CD4-positive, CD25-positive, alpha-beta regulatory T cell (primary cell): ENCODE measurements at regions not wholly inside any gene's neighbourhood (a gene's known extent, or its start where the extent isn't known, plus 50 kb on each side); places are given as distances from the start of the nearest gene placed in this dataset.

ENCODE experiments used
- ATAC-seq, 2 donors: fragments of 150-1000 bp; cut with Tn5 transposase; one replicate each; pipeline ENCODE4 v1.10.0; 2021; ENCODE audit warnings: low read depth in 2 of 2, moderate number of reproducible peaks in 2 of 2, moderate library complexity in 1 of 2
- DNase-seq, 3 donors: peaks; one replicate each; pipeline versions ENCODE4 v3.0.0 to v3.0.0-alpha.2; 2012 to 2022; ENCODE audit warnings: mixed read lengths in 1 of 3
- H3K27ac ChIP-seq: one replicate; pipeline ENCODE4 v1.7.0; 2013; ENCODE audit warnings: mild to moderate bottlenecking, low read length; ENCODE audit not compliant: insufficient read depth, poor library complexity, severe bottlenecking
- H3K27me3 ChIP-seq: one replicate; pipeline ENCODE4 v1.7.0; 2013; ENCODE audit warnings: low read length; ENCODE audit not compliant: control insufficient read depth, insufficient read depth
- H3K36me3 ChIP-seq: one replicate; pipeline ENCODE4 v1.7.0; 2013; ENCODE audit warnings: mild to moderate bottlenecking, low read length, moderate library complexity; ENCODE audit not compliant: control insufficient read depth, insufficient read depth
- H3K4me1 ChIP-seq: 2 replicates; pipeline ENCODE4 v1.7.0; 2013; ENCODE audit warnings: mild to moderate bottlenecking, low read length; ENCODE audit not compliant: insufficient read depth, control insufficient read depth, poor library complexity, severe bottlenecking
- H3K4me3 ChIP-seq: one replicate; pipeline ENCODE4 v1.7.0; 2013; ENCODE audit warnings: low read depth, mild to moderate bottlenecking, low read length, moderate library complexity
- H3K9me3 ChIP-seq, 2 experiments: 1 replicate in 1 of 2; 2 replicates in 1 of 2; pipeline ENCODE4 v1.7.0; 2013; ENCODE audit warnings: low read length in 2 of 2, mild to moderate bottlenecking in 1 of 2, moderate library complexity in 1 of 2; ENCODE audit not compliant: control insufficient read depth in 2 of 2
- H3K27ac Mint-ChIP-seq, 3 donors: one replicate each; pipeline ENCODE4 v1.8.0; 2020 to 2022; ENCODE audit warnings: mild to moderate bottlenecking in 3 of 3, mixed read lengths in 3 of 3, moderate library complexity in 2 of 3
- H3K27me3 Mint-ChIP-seq: one replicate; pipeline ENCODE4 v1.8.0; 2022; ENCODE audit warnings: mild to moderate bottlenecking, mixed read lengths
- H3K36me3 Mint-ChIP-seq: one replicate; pipeline ENCODE4 v1.8.0; 2020; ENCODE audit warnings: mixed read lengths
- H3K4me1 Mint-ChIP-seq, 4 donors: one replicate each; pipeline ENCODE4 v1.8.0; 2020 to 2022; ENCODE audit warnings: mixed read lengths in 4 of 4, mild to moderate bottlenecking in 1 of 4
- H3K4me3 Mint-ChIP-seq, 4 donors: one replicate each; pipeline ENCODE4 v1.8.0; 2020 to 2022; ENCODE audit warnings: mild to moderate bottlenecking in 4 of 4, mixed read lengths in 4 of 4, moderate library complexity in 3 of 4
- H3K9me3 Mint-ChIP-seq, 7 donors: one replicate each; pipeline ENCODE4 v1.8.0; 2020 to 2022; ENCODE audit warnings: mixed read lengths in 7 of 7, mild to moderate bottlenecking in 3 of 7, moderate library complexity in 2 of 7

DNA sequence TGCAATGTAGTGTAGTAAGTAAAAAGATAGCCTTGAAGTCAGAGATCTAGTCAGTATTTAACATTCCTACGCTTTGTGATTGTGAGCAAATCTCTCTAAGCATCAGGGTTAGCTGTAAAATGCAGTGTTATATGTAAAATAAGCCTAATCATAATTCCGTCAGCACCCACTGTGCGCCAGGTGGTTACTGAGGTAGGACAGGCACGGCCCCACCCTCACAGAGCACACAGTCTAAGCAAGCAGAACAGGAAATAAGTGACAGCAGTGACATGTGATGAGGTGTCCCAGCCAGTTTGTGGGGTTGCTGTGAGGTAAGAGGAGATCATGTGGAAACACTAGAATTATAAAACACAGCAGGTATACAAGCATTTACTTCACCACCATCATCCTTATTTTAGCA is 267.1 kb downstream of the ICOS start:
- no peaks in the 10 kb centered on the region for H3K36me3 ChIP-seq
- no peaks in the 10 kb centered on the region for H3K9me3 Mint-ChIP-seq
- no peaks in the 10 kb centered on the region for H3K4me1 ChIP-seq

DNA sequence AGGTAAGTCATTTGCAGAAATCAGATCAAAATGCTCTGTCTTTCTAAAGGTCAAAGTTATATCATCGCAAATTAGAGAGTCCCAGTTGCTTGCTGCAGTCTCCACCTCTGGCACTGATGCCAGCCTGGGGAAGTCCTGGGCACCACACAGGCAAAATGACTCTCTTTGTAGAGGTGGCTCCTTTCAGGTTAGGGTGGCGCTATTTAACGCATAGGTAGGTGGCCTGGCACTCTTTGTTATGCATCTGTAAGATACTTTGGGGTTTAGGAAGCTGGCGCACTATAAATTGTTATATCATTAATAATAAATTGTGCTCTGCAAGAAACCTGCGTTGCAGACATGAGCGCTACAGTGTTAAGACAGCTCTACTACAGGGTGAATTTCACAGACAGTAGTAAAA is 268.5 kb downstream of the ICOS start:
- Histone ChIP-seq H3K4me3 (no peak overlapping the region), H3K9me3 (no peaks in the 10 kb centered on the region), H3K4me1 (no peaks in the 10 kb centered on the region), H3K27ac (no peak overlapping the region), H3K27me3 (peaks cover 15% of the 10 kb centered on the region), H3K36me3 (no peaks in the 10 kb centered on the region)
- Mint-ChIP-seq H3K27ac (no peak overlapping the region), H3K27me3 (peaks cover 22% of the 10 kb centered on the region), H3K4me1 (peaks cover 0 to 4% (median 1%) of the 10 kb centered on the region in 4 donors), H3K36me3 (no peaks in the 10 kb centered on the region), H3K4me3 (no peak overlapping the region), H3K9me3 (no peaks in the 10 kb centered on the region)
- ATAC-seq (no peak), DNase-seq (no peak)

More for the DNA sequence above, 267.1 kb downstream of the ICOS start:
- no peak for ATAC-seq
- H3K4me3 Mint-ChIP-seq: peak overlapping the region in 1 of 4 donors; percentile 10
- H3K27ac Mint-ChIP-seq: no peak overlapping the region
- Histone ChIP-seq H3K27ac (no peak overlapping the region), H3K9me3 (no peaks in the 10 kb centered on the region), H3K4me3 (no peak overlapping the region), H3K27me3 (peaks cover 15% of the 10 kb centered on the region)
- H3K27me3 Mint-ChIP-seq: peaks cover 22% of the 10 kb centered on the region
- no peak for DNase-seq
- peaks cover 0 to 4% (median 1%) of the 10 kb centered on the region in 4 donors for H3K4me1 Mint-ChIP-seq
- H3K36me3 Mint-ChIP-seq: no peaks in the 10 kb centered on the region

DNA sequence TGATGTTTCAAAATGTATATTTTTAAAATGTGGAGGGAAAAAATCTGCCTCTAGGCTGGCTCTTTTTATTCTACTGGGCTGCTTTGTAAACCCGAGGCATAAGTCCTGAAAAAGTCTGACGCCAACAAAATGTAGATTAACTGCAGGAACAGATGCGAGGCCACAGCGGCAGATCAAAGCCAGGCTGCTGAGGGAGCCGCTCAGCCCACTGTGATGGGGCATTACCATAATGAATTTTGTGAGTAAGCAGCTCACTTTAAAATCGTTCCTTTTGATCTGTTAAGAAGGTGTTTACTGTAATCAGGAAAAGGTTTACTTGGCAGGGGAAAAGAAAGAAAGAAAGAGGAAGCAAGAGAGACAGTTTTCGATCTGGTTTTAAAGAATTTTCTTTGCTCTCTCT is 269.0 kb downstream of the ICOS start:
- no peak overlapping the region for H3K4me3 ChIP-seq
- Mint-ChIP-seq H3K36me3 (no peaks in the 10 kb centered on the region), H3K27me3 (peaks cover 26% of the 10 kb centered on the region), H3K9me3 (no peaks in the 10 kb centered on the region), H3K4me1 (peaks cover 0 to 4% (median 1%) of the 10 kb centered on the region in 4 donors), H3K4me3 (no peak overlapping the region), H3K27ac (no peak overlapping the region)
- peaks cover 15% of the 10 kb centered on the region for H3K27me3 ChIP-seq
- H3K36me3 ChIP-seq: no peaks in the 10 kb centered on the region
- H3K27ac ChIP-seq: no peak overlapping the region
- no peaks in the 10 kb centered on the region for H3K4me1 ChIP-seq
- no peak for ATAC-seq
- no peak for DNase-seq
- H3K9me3 ChIP-seq: no peaks in the 10 kb centered on the region

DNA sequence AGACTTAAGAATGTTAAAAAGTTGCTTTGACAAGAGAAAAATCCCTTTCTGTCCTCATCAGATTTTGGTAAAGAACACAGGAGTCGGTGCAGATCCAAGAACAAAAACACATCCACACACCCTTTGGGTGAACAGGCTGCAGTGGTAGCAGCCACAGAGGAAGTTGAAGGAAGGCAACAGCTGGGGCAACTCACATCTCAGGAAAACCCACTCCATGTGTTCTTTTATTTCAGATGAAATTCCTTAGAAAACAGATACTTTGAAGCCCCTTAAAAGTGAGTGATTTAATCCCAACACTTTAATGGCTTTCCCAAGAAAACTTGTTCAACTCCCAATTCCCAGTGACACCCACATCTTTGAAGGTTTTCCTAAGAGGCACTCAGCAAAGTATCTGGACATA is 271.3 kb downstream of the ICOS start:
- no peaks in the 10 kb centered on the region for H3K9me3 ChIP-seq
- no peak overlapping the region for H3K4me3 Mint-ChIP-seq

DNA sequence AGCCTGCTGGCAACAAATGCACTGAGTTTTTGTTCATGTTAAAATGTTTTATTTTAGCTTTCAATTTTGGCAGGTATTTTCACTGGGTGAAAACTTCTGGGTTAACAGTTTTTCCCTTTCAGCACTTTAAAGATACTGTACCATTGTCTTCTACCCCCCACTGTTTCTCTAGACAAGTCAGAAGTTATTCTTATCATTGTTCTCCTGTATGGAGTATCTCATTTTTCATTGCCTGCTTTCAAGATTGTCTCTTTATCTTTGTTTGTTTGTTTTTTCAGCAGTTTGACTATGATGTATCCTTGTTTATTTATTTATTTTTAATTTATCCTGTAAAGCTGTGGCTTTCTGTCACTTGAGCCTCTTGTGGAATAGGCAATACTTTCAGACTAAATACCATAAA is 277.0 kb downstream of the ICOS start:
- H3K27ac Mint-ChIP-seq: no peak overlapping the region
- H3K4me3 ChIP-seq: no peak overlapping the region
- H3K4me1 Mint-ChIP-seq: no peaks in the 10 kb centered on the region
- no peaks in the 10 kb centered on the region for H3K36me3 Mint-ChIP-seq
- H3K27me3 Mint-ChIP-seq: peaks cover 33% of the 10 kb centered on the region
- peaks cover 6% of the 10 kb centered on the region for H3K27me3 ChIP-seq
- peaks cover 4 to 17% (median 5%) of the 10 kb centered on the region in 7 donors for H3K9me3 Mint-ChIP-seq
- H3K4me1 ChIP-seq: no peaks in the 10 kb centered on the region
- H3K9me3 ChIP-seq: peaks cover 0 to 6% of the 10 kb centered on the region in 2 experiments
- H3K27ac ChIP-seq: no peak overlapping the region
- H3K36me3 ChIP-seq: no peaks in the 10 kb centered on the region
- DNase-seq (no peak), ATAC-seq (no peak)
- no peak overlapping the region for H3K4me3 Mint-ChIP-seq

More for the DNA sequence above, 271.3 kb downstream of the ICOS start:
- no peaks in the 10 kb centered on the region for H3K4me1 ChIP-seq
- H3K36me3 ChIP-seq: no peaks in the 10 kb centered on the region
- H3K4me3 ChIP-seq: no peak overlapping the region
- H3K36me3 Mint-ChIP-seq: no peaks in the 10 kb centered on the region
- no peaks in the 10 kb centered on the region for H3K9me3 Mint-ChIP-seq
- peaks cover 13% of the 10 kb centered on the region for H3K27me3 ChIP-seq
- ATAC-seq: no peak
- H3K27ac Mint-ChIP-seq: no peak overlapping the region
- H3K4me1 Mint-ChIP-seq: peaks cover 0 to 4% (median 1%) of the 10 kb centered on the region in 4 donors
- no peak overlapping the region for H3K27ac ChIP-seq
- peaks cover 28% of the 10 kb centered on the region for H3K27me3 Mint-ChIP-seq
- DNase-seq: no peak

DNA sequence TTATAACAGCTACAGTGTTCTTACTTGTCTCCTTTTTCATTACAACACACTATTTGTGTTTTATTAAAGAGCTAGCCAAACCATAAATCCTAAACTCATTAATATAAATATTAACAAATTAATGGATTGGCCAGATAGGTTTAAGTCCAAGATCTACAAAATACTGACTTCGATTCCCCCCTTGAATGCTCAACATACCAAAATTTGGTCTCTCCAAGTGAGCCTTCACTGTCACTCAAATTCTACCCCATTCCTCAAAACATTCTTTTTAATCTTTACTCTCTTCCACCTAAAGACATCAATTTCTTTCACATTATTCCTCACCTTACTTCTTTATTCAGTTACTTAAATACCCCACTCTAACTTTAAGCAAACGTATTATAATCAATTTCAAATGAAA is 281.5 kb downstream of the ICOS start:
- Histone ChIP-seq H3K9me3 (peaks cover 0 to 6% of the 10 kb centered on the region in 2 experiments), H3K4me3 (no peak overlapping the region), H3K27me3 (peaks cover 3% of the 10 kb centered on the region), H3K27ac (no peak overlapping the region), H3K4me1 (no peaks in the 10 kb centered on the region), H3K36me3 (no peaks in the 10 kb centered on the region)
- Mint-ChIP-seq H3K4me1 (no peaks in the 10 kb centered on the region), H3K27ac (no peak overlapping the region), H3K4me3 (no peak overlapping the region), H3K27me3 (peaks cover 30% of the 10 kb centered on the region), H3K36me3 (no peaks in the 10 kb centered on the region), H3K9me3 (peaks cover 4 to 17% (median 5%) of the 10 kb centered on the region in 7 donors)
- ATAC-seq (no peak), DNase-seq (no peak)

DNA sequence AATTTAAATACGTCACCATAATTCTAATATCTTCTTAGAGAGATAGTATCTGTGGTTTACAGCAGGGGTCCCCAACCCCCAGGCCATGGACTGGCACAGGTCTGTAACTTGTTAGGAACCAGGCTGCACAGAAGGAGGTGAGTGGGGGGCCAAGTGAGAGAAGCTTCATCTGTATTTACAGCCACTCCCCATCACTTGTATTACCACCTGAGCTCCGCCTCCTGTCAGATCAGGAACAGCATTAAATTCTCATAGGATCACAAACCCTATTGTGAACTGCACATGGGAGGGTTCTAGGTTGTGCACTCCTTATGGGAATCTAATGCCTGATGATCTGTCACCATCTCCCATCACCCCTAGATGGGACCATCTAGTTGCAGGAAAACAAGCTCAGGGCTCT is 282.6 kb downstream of the ICOS start:
- Mint-ChIP-seq H3K27me3 (peaks cover 26% of the 10 kb centered on the region), H3K27ac (no peak overlapping the region), H3K4me1 (no peaks in the 10 kb centered on the region), H3K4me3 (no peak overlapping the region), H3K36me3 (no peaks in the 10 kb centered on the region), H3K9me3 (peaks cover 3 to 10% (median 5%) of the 10 kb centered on the region in 7 donors)
- peaks cover 3% of the 10 kb centered on the region for H3K27me3 ChIP-seq
- no peak overlapping the region for H3K27ac ChIP-seq
- DNase-seq (no peak), ATAC-seq (no peak)
- no peak overlapping the region for H3K4me3 ChIP-seq
- H3K4me1 ChIP-seq: no peaks in the 10 kb centered on the region
- H3K36me3 ChIP-seq: no peaks in the 10 kb centered on the region
- H3K9me3 ChIP-seq: peaks cover 0 to 2% of the 10 kb centered on the region in 2 experiments

DNA sequence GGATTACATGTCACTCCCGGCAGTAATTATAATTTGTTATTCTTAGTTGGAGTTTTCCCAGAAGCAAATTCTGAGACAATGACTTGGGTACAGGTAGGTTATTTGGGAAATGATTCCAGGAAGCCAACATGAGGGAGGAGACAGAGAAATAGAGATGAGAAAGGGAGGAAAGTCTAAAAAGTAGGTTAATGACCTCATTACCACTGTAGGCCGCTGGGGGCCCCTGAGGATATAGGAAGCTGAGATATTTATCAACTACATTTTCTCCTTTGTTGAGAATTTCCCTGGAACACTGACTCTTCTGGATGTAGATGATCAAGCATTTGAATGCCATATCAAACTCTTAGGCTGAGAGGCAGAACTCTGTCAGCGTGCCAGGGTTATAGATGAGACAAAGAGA is 284.3 kb downstream of the ICOS start:
- Histone ChIP-seq H3K27ac (no peak overlapping the region), H3K36me3 (no peaks in the 10 kb centered on the region), H3K9me3 (peaks cover 0 to 2% of the 10 kb centered on the region in 2 experiments), H3K4me1 (no peaks in the 10 kb centered on the region), H3K27me3 (peaks cover 10% of the 10 kb centered on the region), H3K4me3 (no peak overlapping the region)
- Mint-ChIP-seq H3K9me3 (peaks cover 0 to 3% (median under 1%) of the 10 kb centered on the region in 7 donors), H3K27ac (no peak overlapping the region), H3K36me3 (no peaks in the 10 kb centered on the region), H3K4me3 (no peak overlapping the region), H3K27me3 (peaks cover 22% of the 10 kb centered on the region), H3K4me1 (no peaks in the 10 kb centered on the region)
- no peak for DNase-seq
- ATAC-seq: no peak
